ENCODE measurements at regions not wholly inside any gene's neighbourhood (a gene's known extent, or its start where the extent isn't known, plus 50 kb on each side); places are given as distances from the start of the nearest gene placed in this dataset.

DNA sequence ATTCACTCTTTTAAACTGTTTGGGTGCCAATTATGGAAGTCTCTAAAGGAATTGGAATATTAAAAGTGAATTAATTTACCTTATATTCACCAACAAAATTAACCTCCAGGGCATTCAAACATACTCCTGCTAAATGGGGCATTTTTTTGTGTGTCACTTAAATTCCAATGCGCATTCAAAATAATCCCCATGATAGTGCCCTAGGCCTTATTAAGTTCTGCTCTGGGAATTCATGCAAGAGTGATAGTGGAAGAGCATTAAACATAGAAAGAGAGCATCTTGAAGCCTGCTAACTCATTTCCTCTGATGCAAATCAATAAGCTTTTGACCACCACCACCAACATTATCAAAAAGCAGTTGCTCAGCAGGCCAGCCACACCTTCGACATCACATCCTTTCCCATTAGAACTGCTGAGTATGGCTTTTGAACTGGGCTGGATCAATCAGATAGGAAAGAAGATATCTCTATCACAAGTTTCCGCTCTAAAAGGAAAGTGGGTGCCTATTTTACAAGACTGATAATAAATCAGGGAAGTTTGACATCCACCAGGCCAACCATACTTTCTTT is 156.7 kb downstream of the TMCO5A start:
- H3K4me3 ChIP-seq (replicated peaks; ENCODE audit: low read depth, low read length), result no peak overlapping the region
- no peaks in the 10 kb centered on the region for H3K36me3 ChIP-seq (ENCODE audit: control insufficient read depth, insufficient read depth, low read length)
- no peaks in the 10 kb centered on the region for H3K27me3 ChIP-seq (replicated peaks; ENCODE audit: control insufficient read depth, insufficient read depth, low read length)
- no peak for DNase-seq (ENCODE audit: extremely low read depth, insufficient read length)
- TF ChIP-seq, protein P1, sequence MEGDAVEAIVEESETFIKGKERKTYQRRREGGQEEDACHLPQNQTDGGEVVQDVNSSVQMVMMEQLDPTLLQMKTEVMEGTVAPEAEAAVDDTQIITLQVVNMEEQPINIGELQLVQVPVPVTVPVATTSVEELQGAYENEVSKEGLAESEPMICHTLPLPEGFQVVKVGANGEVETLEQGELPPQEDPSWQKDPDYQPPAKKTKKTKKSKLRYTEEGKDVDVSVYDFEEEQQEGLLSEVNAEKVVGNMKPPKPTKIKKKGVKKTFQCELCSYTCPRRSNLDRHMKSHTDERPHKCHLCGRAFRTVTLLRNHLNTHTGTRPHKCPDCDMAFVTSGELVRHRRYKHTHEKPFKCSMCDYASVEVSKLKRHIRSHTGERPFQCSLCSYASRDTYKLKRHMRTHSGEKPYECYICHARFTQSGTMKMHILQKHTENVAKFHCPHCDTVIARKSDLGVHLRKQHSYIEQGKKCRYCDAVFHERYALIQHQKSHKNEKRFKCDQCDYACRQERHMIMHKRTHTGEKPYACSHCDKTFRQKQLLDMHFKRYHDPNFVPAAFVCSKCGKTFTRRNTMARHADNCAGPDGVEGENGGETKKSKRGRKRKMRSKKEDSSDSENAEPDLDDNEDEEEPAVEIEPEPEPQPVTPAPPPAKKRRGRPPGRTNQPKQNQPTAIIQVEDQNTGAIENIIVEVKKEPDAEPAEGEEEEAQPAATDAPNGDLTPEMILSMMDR (IDR thresholded peaks at IDR 0.05; ENCODE audit: insufficient read depth, low read length, poor library complexity, severe bottlenecking), result no peak

DNA sequence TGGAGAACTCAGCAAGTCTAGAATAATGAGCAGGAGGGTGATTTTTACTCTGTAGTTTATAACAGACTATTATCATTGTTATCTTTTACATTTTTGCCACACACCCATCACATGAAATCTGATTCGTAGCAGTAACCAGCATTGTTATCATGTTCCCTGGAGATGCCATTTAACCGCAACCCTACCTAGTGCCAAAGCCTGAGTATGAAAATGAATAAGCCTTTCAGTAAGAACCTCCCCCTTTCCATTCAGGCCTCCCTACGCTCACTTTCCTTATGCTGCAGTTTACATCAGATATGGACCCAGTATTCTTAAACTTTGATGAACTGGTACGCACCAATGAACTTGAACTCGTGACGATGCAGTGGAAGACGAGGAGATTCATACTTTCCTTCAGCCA is 158.7 kb upstream of the SPRED1 start:
- TF ChIP-seq, protein P1 (IDR thresholded peaks at IDR 0.05; ENCODE audit: insufficient read depth, low read length, poor library complexity, severe bottlenecking), result no peak
- Histone ChIP-seq H3K4me3 (replicated peaks; ENCODE audit: low read depth, low read length) (no peak overlapping the region), H3K36me3 (ENCODE audit: control insufficient read depth, insufficient read depth, low read length) (no peaks in the 10 kb centered on the region), H3K27me3 (replicated peaks; ENCODE audit: control insufficient read depth, insufficient read depth, low read length) (no peaks in the 10 kb centered on the region)
- DNase-seq (ENCODE audit: extremely low read depth, insufficient read length), result no peak

DNA sequence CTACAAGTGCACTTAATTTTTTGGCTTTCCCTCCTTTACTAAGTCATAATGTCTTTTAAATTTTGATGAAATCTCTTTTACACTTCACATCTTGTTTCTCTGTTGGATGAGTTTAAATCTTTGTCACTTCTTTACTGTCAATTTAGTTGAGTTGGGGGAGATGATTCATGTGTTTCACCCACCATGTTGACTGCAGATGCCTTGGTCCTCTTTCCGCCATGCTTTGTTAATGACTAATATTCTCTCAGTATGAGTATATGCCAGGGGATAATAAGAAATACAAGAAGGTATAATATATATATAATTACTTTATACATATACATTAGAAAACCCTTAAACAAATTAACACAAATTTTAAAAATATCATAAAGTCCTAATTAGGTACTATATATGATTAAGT is 149.7 kb upstream of the SPRED1 start:
- no peak overlapping the region for H3K4me3 ChIP-seq (replicated peaks; ENCODE audit: low read depth, low read length)
- H3K27me3 ChIP-seq (replicated peaks; ENCODE audit: control insufficient read depth, insufficient read depth, low read length), result no peaks in the 10 kb centered on the region
- no peaks in the 10 kb centered on the region for H3K36me3 ChIP-seq (ENCODE audit: control insufficient read depth, insufficient read depth, low read length)
- TF ChIP-seq, protein P1 (IDR thresholded peaks at IDR 0.05; ENCODE audit: insufficient read depth, low read length, poor library complexity, severe bottlenecking), result no peak
- no peak for DNase-seq (ENCODE audit: extremely low read depth, insufficient read length)

DNA sequence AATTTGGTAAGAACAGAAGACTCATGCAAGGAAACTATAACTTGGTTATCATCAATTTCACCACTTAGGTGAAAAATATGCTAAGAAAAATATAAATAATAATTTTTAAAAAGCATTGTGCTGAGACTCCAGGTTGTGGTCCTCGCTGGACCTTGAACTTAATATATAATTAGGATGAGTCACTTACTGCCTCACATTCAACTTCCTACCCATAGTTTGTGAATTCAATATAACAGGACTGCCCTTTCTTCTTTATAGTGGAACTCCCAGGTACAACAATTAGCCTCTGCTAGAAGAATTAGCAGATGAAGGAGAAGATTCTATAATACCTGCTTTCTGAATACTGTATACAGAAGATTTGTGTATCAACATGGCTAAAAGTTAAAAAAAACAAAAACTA is 149.1 kb upstream of the SPRED1 start:
- Histone ChIP-seq H3K27me3 (replicated peaks; ENCODE audit: control insufficient read depth, insufficient read depth, low read length) (no peaks in the 10 kb centered on the region), H3K4me3 (replicated peaks; ENCODE audit: low read depth, low read length) (no peak overlapping the region), H3K36me3 (ENCODE audit: control insufficient read depth, insufficient read depth, low read length) (no peaks in the 10 kb centered on the region)
- DNase-seq (ENCODE audit: extremely low read depth, insufficient read length), result no peak
- TF ChIP-seq, protein P1 (IDR thresholded peaks at IDR 0.05; ENCODE audit: insufficient read depth, low read length, poor library complexity, severe bottlenecking), result no peak

DNA sequence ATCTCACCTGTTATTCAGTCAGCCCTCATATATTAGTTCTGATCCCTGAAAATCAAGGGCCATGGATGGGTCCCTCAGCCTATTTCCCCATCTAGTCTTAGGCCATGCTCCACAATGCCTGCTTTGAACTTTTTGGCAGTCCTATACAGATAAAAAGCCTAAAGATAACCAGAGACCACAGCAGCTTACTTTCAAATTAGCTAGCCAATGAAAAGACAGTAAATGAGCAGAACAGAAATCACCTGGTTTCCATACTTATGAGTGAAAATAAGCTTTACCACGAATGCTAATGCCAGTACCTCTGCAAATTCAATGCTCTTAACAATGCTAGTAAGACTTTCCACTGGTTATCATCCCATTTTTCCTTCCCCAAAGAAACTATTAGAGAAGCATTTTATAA is 141.6 kb upstream of the SPRED1 start:
- H3K4me3 ChIP-seq (replicated peaks; ENCODE audit: low read depth, low read length), result no peak overlapping the region
- H3K27me3 ChIP-seq (replicated peaks; ENCODE audit: control insufficient read depth, insufficient read depth, low read length), result no peaks in the 10 kb centered on the region
- DNase-seq (ENCODE audit: extremely low read depth, insufficient read length), result no peak
- TF ChIP-seq, protein P1 (IDR thresholded peaks at IDR 0.05; ENCODE audit: insufficient read depth, low read length, poor library complexity, severe bottlenecking), result no peak
- H3K36me3 ChIP-seq (ENCODE audit: control insufficient read depth, insufficient read depth, low read length), result no peaks in the 10 kb centered on the region

DNA sequence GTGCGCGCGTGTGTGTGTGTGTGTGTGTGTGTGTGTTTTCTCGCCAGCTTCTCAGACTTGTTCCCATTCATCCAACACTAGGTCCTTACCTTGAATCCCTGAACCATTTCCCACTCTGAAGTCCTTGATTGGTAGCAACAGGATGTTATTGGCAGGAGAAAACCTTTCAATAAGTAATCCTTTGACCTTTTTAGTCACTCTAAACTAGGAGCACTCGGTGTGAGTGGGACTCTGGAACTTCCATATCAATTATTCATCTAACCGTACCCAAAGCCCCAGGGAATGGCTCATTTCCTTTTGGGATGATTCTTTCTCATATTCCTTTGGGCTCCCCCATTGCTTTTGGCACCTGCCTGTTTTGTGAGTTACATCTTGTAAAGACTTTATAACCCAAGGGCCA is 140.2 kb upstream of the SPRED1 start:
- TF ChIP-seq, protein P1 (IDR thresholded peaks at IDR 0.05; ENCODE audit: insufficient read depth, low read length, poor library complexity, severe bottlenecking), result no peak
- Histone ChIP-seq H3K4me3 (replicated peaks; ENCODE audit: low read depth, low read length) (no peak overlapping the region), H3K36me3 (ENCODE audit: control insufficient read depth, insufficient read depth, low read length) (no peaks in the 10 kb centered on the region), H3K27me3 (replicated peaks; ENCODE audit: control insufficient read depth, insufficient read depth, low read length) (no peaks in the 10 kb centered on the region)
- DNase-seq (ENCODE audit: extremely low read depth, insufficient read length), result no peak

Measured in GM06990 (cell line).